HG03565 (cell line): ENCODE measurements at regions not wholly inside any gene's neighbourhood (a gene's known extent, or its start where the extent isn't known, plus 50 kb on each side); places are given as distances from the start of the nearest gene placed in this dataset.

Experiments
- ATAC-seq: cut with Tn5 transposase; IDR thresholded peaks from one replicate; pipeline ENCODE4 v1.9.1; 2021; ENCODE audit warnings: mild to moderate bottlenecking, moderate library complexity; ENCODE audit not compliant: unreplicated experiment

- no peak for ATAC-seq
Observed at GRCh38 chr12:30874455-30875321, 51.9 kb upstream of the TSPAN11 start.

DNA sequence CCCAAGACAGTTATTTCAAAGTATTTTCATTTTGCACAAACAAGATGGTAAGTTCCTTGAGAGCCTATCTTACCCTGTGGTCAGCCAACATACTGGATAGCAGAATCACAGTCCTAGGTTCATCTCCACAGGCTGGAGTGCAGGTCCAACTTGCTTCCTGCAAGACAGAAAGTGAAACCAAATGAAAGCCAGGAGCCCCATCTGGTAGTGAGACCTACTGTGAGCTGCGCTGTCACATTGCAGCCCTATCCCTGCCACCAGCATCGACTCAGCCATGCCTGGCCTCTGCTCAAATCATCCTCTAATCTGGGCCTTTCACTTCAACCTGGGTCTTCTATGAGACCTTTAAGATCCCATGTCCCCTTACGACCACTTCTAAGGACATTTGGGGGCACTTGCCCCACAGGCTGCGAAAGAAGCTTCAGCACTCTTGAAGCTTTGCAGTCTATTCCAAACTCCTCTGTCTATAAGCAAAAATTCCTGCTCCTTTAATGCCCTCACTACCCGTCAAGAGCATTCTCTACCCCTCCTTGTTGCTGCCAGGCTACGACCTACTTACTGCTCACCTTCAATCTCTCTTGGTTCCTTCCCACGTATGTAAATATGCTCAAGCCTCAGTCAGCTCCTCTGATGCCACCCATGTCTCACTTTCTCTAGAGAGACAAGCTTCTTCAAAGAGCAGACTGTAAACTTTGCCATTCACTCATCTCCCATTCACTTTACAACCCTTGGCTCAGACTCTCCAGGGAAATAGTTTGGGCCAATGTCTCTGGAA lies 55.9 kb upstream of the TSPAN11 start:
- no peak for ATAC-seq

GRCh38 chr12:30867415-30867814 lies 59.1 kb upstream of the TSPAN11 start:
- no peak for ATAC-seq

GRCh38 chr12:30866256-30866655 lies 60.3 kb upstream of the TSPAN11 start:
- ATAC-seq, result no peak

DNA sequence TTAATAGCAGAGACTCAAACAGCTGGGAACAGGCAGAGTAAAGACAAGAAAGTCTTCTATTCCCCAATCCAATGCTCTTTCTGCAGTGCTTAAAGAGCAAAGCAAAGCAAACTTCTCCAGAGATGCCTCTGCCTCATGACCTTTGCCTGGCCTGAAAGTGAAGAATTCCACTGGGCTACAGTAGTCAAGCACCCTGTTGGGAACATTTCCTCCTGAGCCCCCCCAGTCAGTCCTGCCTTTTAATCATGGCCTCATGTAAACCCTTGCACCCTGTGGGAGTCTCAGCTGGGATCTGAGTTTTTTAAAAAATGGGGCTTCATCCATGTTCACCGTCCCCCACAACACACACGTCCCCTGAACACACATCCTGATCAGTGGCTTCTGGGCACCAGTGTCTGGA lies 62.7 kb upstream of the TSPAN11 start:
- no peak for ATAC-seq

- ATAC-seq, result no peak
Observed at GRCh38 chr12:30862486-30862885, 64.1 kb upstream of the TSPAN11 start.

- no peak for ATAC-seq
Observed at GRCh38 chr12:30859226-30859625, 67.3 kb upstream of the TSPAN11 start.

DNA sequence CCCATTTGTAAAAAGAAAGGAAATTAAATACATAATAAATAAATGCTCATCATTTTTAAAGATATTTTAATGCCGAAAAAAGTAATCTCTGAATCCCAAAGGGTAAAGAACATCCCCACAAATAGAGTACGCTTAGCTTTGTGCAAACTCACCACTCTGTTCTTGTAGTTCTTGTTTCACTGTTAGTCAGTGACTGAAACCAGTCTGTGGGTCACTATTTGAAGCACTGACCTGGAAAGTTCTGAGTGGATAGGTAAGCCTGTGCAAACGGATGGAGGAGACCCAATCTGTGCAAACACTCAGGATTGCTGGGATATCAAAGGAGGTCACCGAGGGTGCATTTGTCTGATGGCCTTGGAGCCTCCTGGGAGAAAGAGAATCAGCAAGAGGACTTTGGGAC lies 68.1 kb upstream of the TSPAN11 start:
- ATAC-seq, result no peak

DNA sequence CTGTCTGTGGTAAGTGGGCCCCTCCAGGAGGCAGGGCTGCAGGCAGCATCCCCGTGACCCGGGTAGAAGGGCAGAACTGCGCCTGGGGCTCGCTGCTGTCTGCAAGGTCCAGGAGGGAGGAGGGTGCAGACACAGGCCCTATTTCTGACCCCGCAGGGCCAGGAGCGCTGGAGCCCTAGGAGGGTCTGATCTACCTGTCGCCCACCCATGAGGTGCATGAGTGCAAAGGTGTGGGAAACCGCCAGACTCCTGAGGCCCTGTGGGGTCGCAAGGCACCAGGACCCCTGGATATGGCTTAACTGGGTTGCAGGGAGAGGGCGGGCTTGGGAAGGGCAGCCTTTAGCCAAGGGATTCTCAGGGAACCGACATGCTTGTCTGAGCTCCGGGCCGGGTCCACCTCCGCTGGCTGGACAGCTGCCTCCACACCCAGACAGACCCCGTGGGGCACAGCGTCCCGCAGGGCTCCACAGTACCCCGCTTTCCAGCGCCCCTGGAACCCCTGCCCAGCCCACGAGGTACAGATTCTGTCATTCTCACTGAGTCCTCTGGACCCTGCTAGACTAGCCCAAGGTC lies 72.9 kb upstream of the TSPAN11 start:
- ATAC-seq, result no peak

DNA sequence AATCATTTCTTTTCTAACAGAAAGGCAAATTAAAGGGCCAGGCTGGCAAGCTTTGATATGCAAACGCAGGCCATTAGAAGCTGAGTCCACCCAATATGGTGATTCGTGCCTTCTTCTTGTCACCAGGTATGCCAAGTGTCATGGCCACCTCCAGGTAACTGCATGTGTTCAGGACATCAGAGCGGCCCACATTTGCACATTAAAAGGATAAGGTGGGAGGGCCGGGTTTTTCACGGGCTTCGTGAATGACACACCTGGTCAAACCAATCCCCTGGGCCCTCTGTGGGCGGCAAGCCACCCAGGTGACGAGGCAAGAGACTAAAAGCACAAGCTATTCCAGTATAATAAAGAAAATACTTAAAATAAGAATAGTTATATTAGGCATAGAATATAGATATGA lies 75.9 kb upstream of the TSPAN11 start:
- ATAC-seq, result no peak

DNA sequence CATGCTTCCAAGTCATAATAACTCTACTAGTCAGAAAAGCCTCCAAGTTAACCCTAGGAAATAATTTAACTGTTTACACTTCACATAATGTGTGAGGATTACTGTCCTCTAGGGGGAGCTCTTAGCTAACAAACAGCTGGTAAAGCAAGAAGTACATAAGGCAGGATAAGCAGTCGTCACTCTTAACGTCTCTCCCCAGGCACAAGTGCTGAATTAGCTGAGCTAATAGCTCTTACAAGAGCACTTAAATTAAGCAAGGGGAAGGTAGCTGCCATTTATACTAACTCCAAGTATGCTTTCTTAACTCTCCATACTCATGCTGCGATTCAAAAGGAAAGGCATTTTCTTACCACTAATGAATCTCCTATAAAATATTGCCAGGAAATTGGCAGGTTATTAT lies 79.3 kb upstream of the TSPAN11 start:
- ATAC-seq, result no peak

GRCh38 chr12:30846776-30847175 lies 79.8 kb upstream of the TSPAN11 start:
- no peak for ATAC-seq

DNA sequence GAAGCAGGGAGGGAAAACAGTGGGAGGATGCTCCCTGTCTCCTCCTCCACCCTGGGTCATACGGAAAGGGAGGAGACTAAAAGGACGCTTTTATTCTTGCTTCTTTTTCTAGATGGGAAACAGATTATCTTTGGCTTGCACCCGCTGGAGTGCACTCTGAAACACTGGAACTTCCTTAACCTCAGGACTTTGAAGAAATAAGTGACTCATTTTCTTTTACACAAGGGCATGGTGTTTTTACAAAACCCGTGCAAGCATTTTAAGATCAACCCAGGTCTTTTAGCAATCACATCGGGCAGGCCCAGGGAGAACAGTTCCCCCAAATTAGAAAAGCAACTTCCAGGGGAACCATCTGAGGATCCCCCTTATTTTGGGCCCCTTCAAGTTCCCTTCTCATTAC lies 80.9 kb upstream of the TSPAN11 start:
- no peak for ATAC-seq

GRCh38 chr12:30843211-30843610 lies 83.3 kb upstream of the TSPAN11 start:
- no peak for ATAC-seq

- no peak for ATAC-seq
Observed at GRCh38 chr12:30840715-30841114, 85.8 kb upstream of the TSPAN11 start.

GRCh38 chr12:30839643-30840220 lies 85.0 kb upstream of the CAPRIN2 start:
- no peak for ATAC-seq

- no peak for ATAC-seq
Observed at GRCh38 chr12:30837595-30837994, 82.8 kb upstream of the CAPRIN2 start.

DNA sequence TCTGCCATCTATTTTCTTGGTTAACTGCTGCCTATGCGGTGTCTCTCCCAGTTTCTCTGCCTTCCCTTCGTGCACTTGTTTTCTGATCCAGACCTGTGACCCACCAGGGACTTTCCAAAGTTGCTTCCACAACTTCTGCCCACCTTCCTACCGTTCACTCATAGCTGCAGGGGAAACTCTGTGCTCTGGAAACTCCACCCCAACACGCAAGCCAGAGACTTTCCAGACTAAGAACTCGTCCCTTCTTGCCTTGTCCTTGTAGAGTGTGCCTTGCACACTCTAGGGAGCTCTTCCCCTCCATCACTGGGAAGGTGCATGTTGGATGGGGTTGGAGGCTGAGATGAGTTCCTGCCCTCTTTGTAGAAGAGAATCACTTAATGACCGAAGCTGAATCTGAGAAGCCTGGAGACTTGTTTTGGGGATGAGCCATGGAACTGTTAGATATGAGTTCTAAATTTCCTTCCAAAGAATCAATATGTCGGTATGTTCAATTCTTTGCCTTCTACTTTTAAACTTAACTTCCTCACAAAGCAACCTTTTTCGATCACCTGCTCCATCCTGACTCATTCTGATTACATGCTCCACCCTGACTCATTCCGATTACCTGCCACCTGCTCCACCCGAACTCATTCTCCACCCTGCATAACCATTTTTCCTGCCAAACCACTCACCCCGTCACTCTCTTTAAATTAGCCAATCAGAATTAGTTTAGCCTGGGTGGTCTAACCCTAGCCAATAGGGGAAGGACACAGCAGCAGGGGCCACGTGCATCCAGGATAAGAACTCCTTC lies 82.1 kb upstream of the CAPRIN2 start:
- ATAC-seq, result no peak

GRCh38 chr12:30835216-30835615 lies 80.5 kb upstream of the CAPRIN2 start:
- no peak for ATAC-seq

DNA sequence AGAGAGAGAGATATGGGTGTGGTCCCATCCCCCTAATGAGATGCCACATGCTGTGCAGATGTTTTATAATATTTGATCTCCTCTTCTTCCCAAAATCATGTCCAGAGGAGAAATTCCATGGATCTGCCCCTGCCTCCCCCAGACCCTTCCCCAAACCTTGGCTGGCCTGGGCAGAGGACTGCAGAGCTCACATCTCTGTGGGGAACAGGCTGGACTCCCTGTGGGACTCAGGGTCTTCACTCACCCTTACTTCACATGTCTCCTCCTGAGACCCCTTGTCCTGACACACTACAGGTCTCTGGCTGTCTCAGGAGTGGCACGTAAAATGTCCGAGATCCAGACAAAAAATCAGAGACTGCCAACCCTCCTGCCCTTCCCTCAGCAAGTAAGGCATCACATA lies 76.0 kb upstream of the CAPRIN2 start:
- no peak for ATAC-seq

DNA sequence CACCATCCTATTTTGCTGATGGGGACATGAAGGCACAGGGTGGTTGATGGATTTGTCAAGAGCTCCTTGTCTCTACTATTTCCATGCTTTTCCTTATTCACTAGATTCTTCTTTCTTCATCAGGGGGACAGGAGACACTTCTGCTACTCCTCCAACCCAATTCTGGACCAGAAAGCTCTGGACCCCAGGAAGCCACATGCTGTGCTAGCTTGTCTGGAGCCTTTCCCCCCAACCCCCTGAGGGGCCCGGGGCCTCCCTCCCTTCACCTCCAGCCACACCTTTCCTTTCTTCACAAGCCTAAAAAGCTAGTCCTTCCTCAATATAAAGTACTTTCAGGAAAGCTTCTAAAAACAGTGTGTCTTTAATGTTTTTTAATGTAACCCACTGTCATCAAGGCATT lies 75.1 kb upstream of the CAPRIN2 start:
- no peak for ATAC-seq
